ENCODE measurements at regions not wholly inside any gene's neighbourhood (a gene's known extent, or its start where the extent isn't known, plus 50 kb on each side); places are given as distances from the start of the nearest gene placed in this dataset.
"Not testable (repeated sequence)": the region's sequence is repeated elsewhere in the genome, so short reads cannot be mapped to it uniquely, and the experiment has no call there.

GRCh38 chr4:83905952-83906351 lies 370.0 kb downstream of the GPAT3 start:
- H3K9me3 ChIP-seq (ENCODE audit: control insufficient read depth in 2 of 2, insufficient read depth in 1 of 2, low read depth in 1 of 2, low read length in 1 of 2): no peaks in the 10 kb centered on the region
- no peak overlapping the region for H3K27ac ChIP-seq (ENCODE audit: low read depth in 1 of 3, low read length in 2 of 3)
- H3K4me1 ChIP-seq (ENCODE audit: control insufficient read depth in 3 of 3, insufficient read depth in 2 of 3, low read depth in 1 of 3, low read length in 2 of 3): no peaks in the 10 kb centered on the region
- no peaks in the 10 kb centered on the region for H3K27me3 ChIP-seq (ENCODE audit: control insufficient read depth in 3 of 3, insufficient read depth in 3 of 3, low read length in 3 of 3)
- no peak for FAIRE-seq
- no peak for DNase-seq
- H3K4me3 ChIP-seq (ENCODE audit: low read depth in 1 of 3, low read length in 3 of 3): no peak overlapping the region
- H3K36me3 ChIP-seq (ENCODE audit: control insufficient read depth in 3 of 3, insufficient read depth in 2 of 3, low read depth in 1 of 3, low read length in 3 of 3): no peaks in the 10 kb centered on the region

- H3K27me3 ChIP-seq (ENCODE audit: control insufficient read depth in 3 of 3, insufficient read depth in 3 of 3, low read length in 3 of 3); DNase-seq; H3K36me3 ChIP-seq (ENCODE audit: control insufficient read depth in 3 of 3, insufficient read depth in 2 of 3, low read depth in 1 of 3, low read length in 3 of 3); H3K27ac ChIP-seq (ENCODE audit: low read depth in 1 of 3, low read length in 2 of 3); H3K9me3 ChIP-seq (ENCODE audit: control insufficient read depth in 2 of 2, insufficient read depth in 1 of 2, low read depth in 1 of 2, low read length in 1 of 2); H3K4me3 ChIP-seq (ENCODE audit: low read depth in 1 of 3, low read length in 3 of 3); H3K4me1 ChIP-seq (ENCODE audit: control insufficient read depth in 3 of 3, insufficient read depth in 2 of 3, low read depth in 1 of 3, low read length in 2 of 3): not testable (repeated sequence)
- FAIRE-seq: peak; percentile 72
- 9 to 43% (median 41%) methylated on average over 1 of the region's 1 CpG for WGBS, 3 donors
These were observed 367.8 kb downstream of the GPAT3 start for GRCh38 chr4:83903740-83904139.

GRCh38 chr4:83894831-83895230 lies 358.9 kb downstream of the GPAT3 start:
- no peak for FAIRE-seq

GRCh38 chr4:83890816-83891215 lies 354.9 kb downstream of the GPAT3 start:
- Histone ChIP-seq H3K27ac (ENCODE audit: low read depth in 1 of 3, low read length in 2 of 3) (no peak overlapping the region), H3K4me1 (ENCODE audit: control insufficient read depth in 3 of 3, insufficient read depth in 2 of 3, low read depth in 1 of 3, low read length in 2 of 3) (no peaks in the 10 kb centered on the region), H3K4me3 (ENCODE audit: low read depth in 1 of 3, low read length in 3 of 3) (no peak overlapping the region), H3K9me3 (ENCODE audit: control insufficient read depth in 2 of 2, insufficient read depth in 1 of 2, low read depth in 1 of 2, low read length in 1 of 2) (no peaks in the 10 kb centered on the region), H3K36me3 (ENCODE audit: control insufficient read depth in 3 of 3, insufficient read depth in 2 of 3, low read depth in 1 of 3, low read length in 3 of 3) (no peaks in the 10 kb centered on the region), H3K27me3 (ENCODE audit: control insufficient read depth in 3 of 3, insufficient read depth in 3 of 3, low read length in 3 of 3) (no peaks in the 10 kb centered on the region)
- WGBS, 3 donors: 91 to 97% (median 93%) methylated on average over 1 of the region's 1 CpG
- no peak for FAIRE-seq
- DNase-seq: no peak

More at GRCh38 chr4:83894831-83895230, 358.9 kb downstream of the GPAT3 start:
- Histone ChIP-seq H3K4me3 (ENCODE audit: low read depth in 1 of 3, low read length in 3 of 3) (no peak overlapping the region), H3K4me1 (ENCODE audit: control insufficient read depth in 3 of 3, insufficient read depth in 2 of 3, low read depth in 1 of 3, low read length in 2 of 3) (no peaks in the 10 kb centered on the region), H3K36me3 (ENCODE audit: control insufficient read depth in 3 of 3, insufficient read depth in 2 of 3, low read depth in 1 of 3, low read length in 3 of 3) (no peaks in the 10 kb centered on the region), H3K9me3 (ENCODE audit: control insufficient read depth in 2 of 2, insufficient read depth in 1 of 2, low read depth in 1 of 2, low read length in 1 of 2) (no peaks in the 10 kb centered on the region), H3K27me3 (ENCODE audit: control insufficient read depth in 3 of 3, insufficient read depth in 3 of 3, low read length in 3 of 3) (no peaks in the 10 kb centered on the region), H3K27ac (ENCODE audit: low read depth in 1 of 3, low read length in 2 of 3) (no peak overlapping the region)
- WGBS, 3 donors: 9 to 47% (median 9%) methylated on average over 1 of the region's 1 CpG
- DNase-seq: no peak

- H3K4me1 ChIP-seq (ENCODE audit: control insufficient read depth in 3 of 3, insufficient read depth in 2 of 3, low read depth in 1 of 3, low read length in 2 of 3): no peaks in the 10 kb centered on the region
- FAIRE-seq (no peak), DNase-seq (no peak)
- no peak overlapping the region for H3K27ac ChIP-seq (ENCODE audit: low read depth in 1 of 3, low read length in 2 of 3)
- no peaks in the 10 kb centered on the region for H3K27me3 ChIP-seq (ENCODE audit: control insufficient read depth in 3 of 3, insufficient read depth in 3 of 3, low read length in 3 of 3)
- H3K9me3 ChIP-seq (ENCODE audit: control insufficient read depth in 2 of 2, insufficient read depth in 1 of 2, low read depth in 1 of 2, low read length in 1 of 2): no peaks in the 10 kb centered on the region
- H3K36me3 ChIP-seq (ENCODE audit: control insufficient read depth in 3 of 3, insufficient read depth in 2 of 3, low read depth in 1 of 3, low read length in 3 of 3): no peaks in the 10 kb centered on the region
- 84 to 88% (median 87%) methylated on average over 2 of the region's 2 CpGs for WGBS, 3 donors
- no peak overlapping the region for H3K4me3 ChIP-seq (ENCODE audit: low read depth in 1 of 3, low read length in 3 of 3)
These were observed 354.3 kb downstream of the GPAT3 start for GRCh38 chr4:83890231-83890630.

GRCh38 chr4:83889802-83890201 lies 353.9 kb downstream of the GPAT3 start:
- 67 to 83% (median 82%) methylated on average over 2 of the region's 2 CpGs for WGBS, 3 donors
- Histone ChIP-seq H3K4me1 (ENCODE audit: control insufficient read depth in 3 of 3, insufficient read depth in 2 of 3, low read depth in 1 of 3, low read length in 2 of 3) (no peaks in the 10 kb centered on the region), H3K36me3 (ENCODE audit: control insufficient read depth in 3 of 3, insufficient read depth in 2 of 3, low read depth in 1 of 3, low read length in 3 of 3) (no peaks in the 10 kb centered on the region), H3K4me3 (ENCODE audit: low read depth in 1 of 3, low read length in 3 of 3) (no peak overlapping the region), H3K27me3 (ENCODE audit: control insufficient read depth in 3 of 3, insufficient read depth in 3 of 3, low read length in 3 of 3) (no peaks in the 10 kb centered on the region), H3K9me3 (ENCODE audit: control insufficient read depth in 2 of 2, insufficient read depth in 1 of 2, low read depth in 1 of 2, low read length in 1 of 2) (no peaks in the 10 kb centered on the region), H3K27ac (ENCODE audit: low read depth in 1 of 3, low read length in 2 of 3) (no peak overlapping the region)
- FAIRE-seq: no peak
- DNase-seq: no peak

GRCh38 chr4:83885256-83886182 lies 349.6 kb downstream of the GPAT3 start:
- DNase-seq (no peak), FAIRE-seq (no peak)
- H3K27me3 ChIP-seq (ENCODE audit: control insufficient read depth in 3 of 3, insufficient read depth in 3 of 3, low read length in 3 of 3): no peaks in the 10 kb centered on the region
- H3K4me1 ChIP-seq (ENCODE audit: control insufficient read depth in 3 of 3, insufficient read depth in 2 of 3, low read depth in 1 of 3, low read length in 2 of 3): no peaks in the 10 kb centered on the region
- H3K36me3 ChIP-seq (ENCODE audit: control insufficient read depth in 3 of 3, insufficient read depth in 2 of 3, low read depth in 1 of 3, low read length in 3 of 3): no peaks in the 10 kb centered on the region
- no peak overlapping the region for H3K4me3 ChIP-seq (ENCODE audit: low read depth in 1 of 3, low read length in 3 of 3)
- no peaks in the 10 kb centered on the region for H3K9me3 ChIP-seq (ENCODE audit: control insufficient read depth in 2 of 2, insufficient read depth in 1 of 2, low read depth in 1 of 2, low read length in 1 of 2)
- WGBS, 3 donors: 66 to 68% (median 67%) methylated on average over 6 of the region's 6 CpGs
- H3K27ac ChIP-seq (ENCODE audit: low read depth in 1 of 3, low read length in 2 of 3): no peak overlapping the region

GRCh38 chr4:83876047-83876446 lies 340.1 kb downstream of the GPAT3 start:
- no peaks in the 10 kb centered on the region for H3K4me1 ChIP-seq (ENCODE audit: control insufficient read depth in 3 of 3, insufficient read depth in 2 of 3, low read depth in 1 of 3, low read length in 2 of 3)
- H3K27me3 ChIP-seq (ENCODE audit: control insufficient read depth in 3 of 3, insufficient read depth in 3 of 3, low read length in 3 of 3): no peaks in the 10 kb centered on the region
- 73 to 79% (median 73%) methylated on average over 1 of the region's 1 CpG for WGBS, 3 donors
- H3K4me3 ChIP-seq (ENCODE audit: low read depth in 1 of 3, low read length in 3 of 3): no peak overlapping the region
- H3K27ac ChIP-seq (ENCODE audit: low read depth in 1 of 3, low read length in 2 of 3): no peak overlapping the region
- no peak for DNase-seq
- no peak for FAIRE-seq
- H3K9me3 ChIP-seq (ENCODE audit: control insufficient read depth in 2 of 2, insufficient read depth in 1 of 2, low read depth in 1 of 2, low read length in 1 of 2): no peaks in the 10 kb centered on the region
- no peaks in the 10 kb centered on the region for H3K36me3 ChIP-seq (ENCODE audit: control insufficient read depth in 3 of 3, insufficient read depth in 2 of 3, low read depth in 1 of 3, low read length in 3 of 3)

- no peaks in the 10 kb centered on the region for H3K4me1 ChIP-seq (ENCODE audit: control insufficient read depth in 3 of 3, insufficient read depth in 2 of 3, low read depth in 1 of 3, low read length in 2 of 3)
- no peak overlapping the region for H3K27ac ChIP-seq (ENCODE audit: low read depth in 1 of 3, low read length in 2 of 3)
- no peaks in the 10 kb centered on the region for H3K36me3 ChIP-seq (ENCODE audit: control insufficient read depth in 3 of 3, insufficient read depth in 2 of 3, low read depth in 1 of 3, low read length in 3 of 3)
- DNase-seq (no peak), FAIRE-seq (no peak)
- 60 to 65% (median 64%) methylated on average over 2 of the region's 2 CpGs for WGBS, 3 donors
- no peaks in the 10 kb centered on the region for H3K27me3 ChIP-seq (ENCODE audit: control insufficient read depth in 3 of 3, insufficient read depth in 3 of 3, low read length in 3 of 3)
- H3K4me3 ChIP-seq (ENCODE audit: low read depth in 1 of 3, low read length in 3 of 3): no peak overlapping the region
- no peaks in the 10 kb centered on the region for H3K9me3 ChIP-seq (ENCODE audit: control insufficient read depth in 2 of 2, insufficient read depth in 1 of 2, low read depth in 1 of 2, low read length in 1 of 2)
These were observed 339.5 kb downstream of the GPAT3 start for GRCh38 chr4:83875437-83875836.
